Skin of body (tissue), 1 donor: ENCODE measurements at regions not wholly inside any gene's neighbourhood (a gene's known extent, or its start where the extent isn't known, plus 50 kb on each side); places are given as distances from the start of the nearest gene placed in this dataset.

ENCODE experiments used
- DNase-seq: peaks from one replicate; lab custom pipeline; 2025; lab: John Stamatoyannopoulos, UW

GRCh38 chr4:149928507-149928906 lies 112.9 kb upstream of the IQCM start:
- no peak for DNase-seq

DNA sequence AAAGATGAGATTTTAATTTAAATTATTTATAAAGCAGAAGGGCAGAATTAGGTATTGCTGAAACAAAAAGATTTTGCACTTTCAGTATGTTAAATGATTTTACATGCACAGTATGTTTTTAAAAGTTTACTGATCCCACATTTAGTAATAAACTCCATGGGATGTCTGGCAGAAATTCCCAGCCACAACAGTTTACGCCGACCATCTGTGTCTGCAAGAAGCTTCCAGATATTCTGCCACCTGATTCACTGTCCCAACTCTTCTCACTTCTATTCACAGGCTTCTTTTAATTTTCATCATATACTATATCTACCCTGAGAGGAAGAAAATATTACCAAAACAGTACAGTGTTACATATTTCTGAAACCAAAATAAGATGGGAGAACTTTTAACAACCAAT lies 115.8 kb upstream of the IQCM start:
- no peak for DNase-seq

GRCh38 chr4:149932188-149932587 lies 116.5 kb upstream of the IQCM start:
- DNase-seq, result no peak

DNA sequence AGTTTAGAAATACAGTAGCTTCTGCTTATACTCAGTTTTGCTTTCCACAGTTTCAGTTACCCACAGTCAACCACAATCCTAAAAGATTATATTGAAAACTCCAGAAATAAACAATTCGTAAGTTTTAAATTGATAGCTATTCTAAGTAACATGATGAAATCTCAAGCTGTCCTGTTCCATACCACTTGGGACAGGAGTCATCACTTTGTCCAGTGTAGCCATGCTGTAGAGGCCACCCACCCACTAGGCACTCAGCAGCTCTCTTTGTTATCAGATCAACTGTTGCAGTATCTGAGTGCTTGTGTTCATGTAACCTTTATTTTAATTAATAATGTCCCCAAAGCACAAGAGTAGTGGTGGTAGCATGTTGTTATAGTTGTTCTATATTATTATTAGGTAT lies 117.5 kb upstream of the IQCM start:
- DNase-seq, result no peak

DNA sequence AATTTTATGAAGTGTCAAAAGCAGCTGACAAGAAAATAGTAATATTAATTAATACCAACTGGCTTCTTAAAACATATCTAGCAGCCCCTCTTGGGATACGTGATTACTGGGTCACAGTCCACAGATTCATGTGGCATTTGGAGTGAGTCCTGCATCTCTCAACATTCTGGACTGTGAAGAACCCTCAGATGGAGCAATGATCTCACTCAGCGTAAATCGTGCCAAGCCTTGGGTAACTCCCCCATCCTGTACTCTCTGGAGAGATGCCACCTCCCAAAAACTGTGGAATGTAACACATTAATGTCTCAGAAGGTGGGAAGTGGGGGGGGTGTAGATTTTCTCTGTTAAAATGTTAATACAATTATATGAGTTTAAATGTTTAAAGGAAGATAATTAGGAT lies 118.2 kb upstream of the IQCM start:
- DNase-seq, result no peak

DNA sequence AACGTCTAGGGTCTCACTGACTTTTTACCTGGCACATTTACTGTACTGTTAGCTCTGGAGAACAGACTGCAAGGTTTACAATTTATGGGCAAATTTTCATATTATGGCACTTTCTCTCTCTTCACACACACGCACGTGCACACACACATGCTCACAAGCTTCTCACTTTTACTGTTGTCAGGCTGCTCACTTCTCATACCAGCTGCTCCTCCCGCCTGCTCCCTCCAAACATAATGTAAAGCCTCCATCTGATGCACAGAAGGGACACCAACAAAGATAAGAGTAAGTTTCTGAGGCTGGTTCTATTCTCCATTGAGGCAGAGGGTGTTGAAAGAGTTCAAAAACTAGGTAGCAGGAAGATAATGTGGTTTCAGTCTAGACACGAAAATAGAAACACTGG lies 128.9 kb upstream of the DCLK2 start:
- no peak for DNase-seq

DNA sequence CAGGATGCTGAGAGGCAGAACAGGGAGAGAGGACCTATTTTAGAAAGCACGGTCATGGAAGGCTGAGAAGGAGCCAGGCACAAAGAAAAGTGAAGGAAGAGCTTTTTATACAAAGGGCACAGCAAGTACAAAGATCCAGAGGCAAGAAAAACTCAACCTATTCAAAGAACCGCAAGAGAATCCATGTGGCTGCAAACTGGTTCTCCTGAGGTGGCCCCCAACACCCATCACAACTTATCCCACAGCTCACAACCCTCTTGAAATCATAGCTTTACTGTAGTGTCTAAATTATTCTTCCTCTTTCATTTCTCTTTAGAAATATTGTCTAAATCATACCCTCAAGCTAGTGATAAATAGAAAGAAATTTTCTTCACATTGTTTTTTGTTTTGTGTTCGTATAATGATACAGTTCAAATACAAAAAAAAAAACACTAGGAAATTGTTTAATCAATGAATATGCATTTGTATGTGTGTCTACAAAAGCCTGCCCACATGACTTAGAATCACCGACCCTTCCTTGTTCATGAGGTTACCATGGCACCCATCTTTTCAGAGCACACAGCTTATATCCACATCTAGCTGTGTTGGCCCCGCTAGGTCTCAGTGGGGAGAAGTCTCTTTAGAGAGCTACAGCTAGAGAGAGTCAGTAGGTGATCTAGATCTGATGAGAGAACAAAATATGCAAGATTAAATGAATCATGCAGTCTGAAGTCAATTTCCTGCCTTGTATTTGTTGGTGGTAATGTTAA lies 126.9 kb upstream of the DCLK2 start:
- no peak for DNase-seq

DNA sequence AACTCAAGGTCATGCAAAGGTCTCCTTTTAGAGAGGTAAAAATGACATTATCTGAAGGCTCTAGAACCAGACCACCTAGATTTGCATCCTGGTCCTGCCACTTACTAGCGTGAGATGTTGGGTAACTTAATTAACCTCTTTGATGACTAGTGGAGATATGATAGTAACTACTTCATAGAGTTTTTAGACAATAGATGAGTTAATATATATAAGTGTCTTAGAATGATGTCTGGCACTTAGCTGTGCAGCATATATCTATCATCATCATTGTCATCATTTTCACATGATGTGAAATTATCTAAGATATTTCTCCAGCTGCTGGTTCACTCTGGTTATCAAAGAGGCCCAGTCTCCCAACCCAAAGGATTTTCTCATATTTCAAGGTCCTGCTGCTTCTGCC lies 126.1 kb upstream of the DCLK2 start:
- no peak for DNase-seq

GRCh38 chr4:149952716-149953115 lies 125.5 kb upstream of the DCLK2 start:
- DNase-seq, result no peak

GRCh38 chr4:149955780-149956390 lies 122.4 kb upstream of the DCLK2 start:
- no peak for DNase-seq

DNA sequence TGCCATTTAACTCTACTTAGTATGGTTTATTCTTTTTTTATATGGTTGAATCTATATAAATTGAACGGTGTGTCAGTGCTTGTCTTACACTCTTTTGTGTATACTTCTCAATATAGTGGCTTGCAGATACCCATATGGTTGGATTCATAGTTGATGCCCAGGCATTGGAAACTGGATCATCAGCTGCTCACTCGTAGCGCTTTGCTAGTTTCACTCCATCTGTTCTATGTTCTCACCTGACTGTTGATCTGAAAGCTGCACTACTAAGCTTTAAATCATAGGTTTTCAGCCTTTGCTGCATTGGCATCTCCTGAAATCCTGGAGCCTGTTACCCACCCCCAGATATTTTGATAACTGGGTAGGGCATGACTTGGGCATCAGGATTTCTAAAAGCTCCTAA lies 121.6 kb upstream of the DCLK2 start:
- no peak for DNase-seq

GRCh38 chr4:149961876-149962597 lies 116.2 kb upstream of the DCLK2 start:
- no peak for DNase-seq

DNA sequence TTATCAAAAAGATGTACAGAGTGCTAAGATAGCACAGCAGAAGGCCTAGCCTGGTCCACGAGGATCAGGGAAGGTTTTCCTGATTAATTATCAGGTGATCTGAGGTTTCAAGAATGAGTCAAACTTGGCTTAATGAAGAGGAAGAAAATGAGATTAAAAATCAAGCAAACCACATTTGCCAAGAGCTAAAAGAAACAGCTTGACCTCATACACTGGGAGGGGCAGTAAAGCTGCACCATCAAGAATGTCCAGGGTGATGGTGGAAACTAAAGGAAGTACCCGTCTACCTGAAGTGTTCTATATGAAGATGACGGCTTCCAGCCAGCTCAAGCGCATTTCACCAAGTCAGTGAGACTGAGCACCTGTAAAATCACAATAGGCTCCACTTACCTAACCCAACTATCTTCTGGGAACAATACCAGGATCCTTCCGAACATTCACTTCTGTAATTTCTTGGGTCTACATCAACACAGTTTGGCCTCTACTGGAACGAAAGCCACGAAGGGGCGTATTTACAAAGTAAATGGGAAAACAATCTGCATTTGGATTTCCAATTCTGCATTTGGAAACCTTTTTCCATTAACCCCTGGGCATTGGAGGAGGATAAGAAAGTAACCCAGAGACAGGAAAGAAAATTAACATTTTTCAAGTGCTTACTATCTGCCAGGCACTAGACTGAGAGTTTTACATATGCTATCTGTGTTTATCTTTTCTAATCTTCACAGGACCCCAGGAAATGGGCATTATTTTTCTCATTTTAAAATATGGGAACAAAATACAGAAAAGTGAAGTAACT lies 114.0 kb upstream of the DCLK2 start:
- no peak for DNase-seq

DNA sequence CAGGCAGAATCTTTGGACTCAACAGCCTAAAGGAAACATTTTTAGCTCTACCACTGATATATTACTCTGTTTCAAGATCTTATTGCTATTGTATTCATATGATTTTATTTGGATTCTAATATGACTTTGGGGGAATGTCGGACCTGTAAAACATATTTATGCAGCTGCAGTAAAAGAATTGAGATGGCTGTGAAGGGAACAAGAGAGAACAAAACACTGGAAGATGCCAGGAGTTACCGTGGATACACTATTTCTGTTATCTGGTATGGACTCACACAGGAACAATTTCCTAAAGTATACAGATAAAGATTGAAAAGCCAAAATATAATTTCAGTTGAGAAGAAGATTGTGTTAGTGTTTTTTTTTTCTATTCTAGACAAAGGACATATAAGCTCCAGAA lies 113.0 kb upstream of the DCLK2 start:
- DNase-seq, result peak; percentile 19

DNA sequence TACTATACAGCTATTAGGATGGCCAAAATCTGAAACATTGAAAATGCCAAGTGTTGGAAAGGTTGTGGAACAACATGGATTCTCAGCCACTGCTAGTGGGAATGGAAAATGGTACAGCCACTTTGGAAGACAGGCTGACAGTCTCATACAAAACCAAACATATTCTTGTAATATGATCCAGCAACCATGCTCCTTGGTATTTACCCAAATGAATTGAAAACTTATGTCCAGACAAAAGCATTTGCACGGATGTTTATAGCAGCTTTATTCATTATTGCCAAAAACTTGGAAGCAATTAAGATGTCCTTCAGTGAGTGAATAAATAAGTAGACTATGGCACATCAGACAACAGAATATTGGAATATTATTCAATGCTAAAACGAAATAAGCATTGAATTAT lies 105.8 kb upstream of the DCLK2 start:
- peak; percentile 51 for DNase-seq

GRCh38 chr4:149973181-149973580 lies 105.1 kb upstream of the DCLK2 start:
- no peak for DNase-seq

GRCh38 chr4:149975172-149975571 lies 103.1 kb upstream of the DCLK2 start:
- DNase-seq, result no peak

- DNase-seq, result no peak
These were observed 98.0 kb upstream of the DCLK2 start for GRCh38 chr4:149980121-149980682.

DNA sequence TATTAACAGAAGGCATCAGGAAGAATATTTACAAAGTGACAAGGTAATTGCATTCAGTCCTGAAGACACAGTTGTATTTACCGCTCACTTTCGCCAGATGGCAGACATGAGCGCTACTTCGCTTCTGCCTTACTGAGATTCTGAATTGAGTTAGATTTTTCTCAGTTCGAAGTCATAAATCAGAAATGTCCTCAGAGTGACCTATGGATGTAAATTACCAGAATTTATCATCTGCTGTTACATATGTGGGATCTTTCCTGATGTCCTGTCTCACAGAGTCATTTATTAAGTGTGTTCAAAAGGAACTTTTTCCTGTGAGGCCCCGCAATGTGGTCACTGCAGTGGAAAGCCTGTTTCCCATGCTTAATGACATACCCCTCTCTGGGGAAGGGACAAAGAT lies 97.3 kb upstream of the DCLK2 start:
- peak; percentile 42 for DNase-seq

- no peak for DNase-seq
These were observed 94.8 kb upstream of the DCLK2 start for GRCh38 chr4:149983401-149983800.

DNA sequence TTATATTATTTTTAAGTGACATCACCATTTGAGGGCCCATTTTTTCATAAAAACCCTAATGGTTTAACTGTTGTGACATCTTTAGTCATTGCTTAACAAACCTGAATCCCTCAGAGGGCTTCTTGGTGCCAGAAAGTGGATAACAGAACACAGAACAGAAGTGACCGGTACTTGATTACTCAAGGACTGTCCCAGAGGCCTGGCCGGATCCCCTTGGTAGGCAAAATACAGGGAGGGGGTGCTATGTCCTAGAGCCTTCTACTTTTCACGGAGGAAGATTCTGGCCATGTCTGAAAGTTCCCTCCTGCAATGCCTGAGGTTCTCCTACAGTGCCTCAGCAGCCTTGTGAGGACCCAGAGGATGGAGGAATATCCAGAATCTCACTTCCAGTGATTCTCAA lies 94.3 kb upstream of the DCLK2 start:
- DNase-seq, result no peak

DNA sequence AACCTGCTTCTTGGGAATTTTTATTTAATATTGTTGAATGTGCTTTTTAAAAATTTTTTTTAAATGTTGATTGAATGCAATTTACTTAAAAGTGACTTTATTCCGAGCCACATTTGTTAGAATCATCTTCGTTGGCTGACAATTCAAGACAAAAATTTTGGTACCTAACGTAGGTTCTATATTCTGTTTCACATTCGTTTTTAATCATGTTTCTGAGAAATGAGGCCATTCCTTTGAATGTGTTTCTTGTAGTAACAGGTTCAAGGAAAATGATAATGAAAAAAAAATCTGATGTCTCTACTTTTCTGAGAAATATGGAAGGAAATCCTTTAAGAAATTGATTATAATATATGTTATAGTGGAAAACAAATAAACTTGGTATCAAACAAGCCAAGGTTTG lies 92.3 kb upstream of the DCLK2 start:
- no peak for DNase-seq
